OCI-LY1 (cell line): ENCODE measurements at regions not wholly inside any gene's neighbourhood (a gene's known extent, or its start where the extent isn't known, plus 50 kb on each side); places are given as distances from the start of the nearest gene placed in this dataset.

Experiments used
- CTCF ChIP-seq: fragments of 200-600 bp; sonication (generic), shearing (Covaris generic); IDR thresholded peaks from 2 replicates; pipeline ENCODE4 v1.5.1; 2017; ENCODE audit warnings: mild to moderate bottlenecking, antibody characterized with exemption, low read length, moderate library complexity, mixed read lengths
- EZH2 ChIP-seq: fragments of 200-600 bp; sonication (generic), shearing (Covaris generic); IDR thresholded peaks from 2 replicates; pipeline ENCODE4 v1.8.0; 2017; ENCODE audit warnings: borderline replicate concordance, mixed run types, mild to moderate bottlenecking, antibody characterized with exemption, low read length, moderate library complexity, mixed read lengths

GRCh38 chr4:91827914-91828313, 475.9 kb upstream of the GRID2 start:
- no peak for TF ChIP-seq CTCF
- no peak for TF ChIP-seq EZH2
